ENCODE measurements at regions not wholly inside any gene's neighbourhood (a gene's known extent, or its start where the extent isn't known, plus 50 kb on each side); places are given as distances from the start of the nearest gene placed in this dataset.

DNA sequence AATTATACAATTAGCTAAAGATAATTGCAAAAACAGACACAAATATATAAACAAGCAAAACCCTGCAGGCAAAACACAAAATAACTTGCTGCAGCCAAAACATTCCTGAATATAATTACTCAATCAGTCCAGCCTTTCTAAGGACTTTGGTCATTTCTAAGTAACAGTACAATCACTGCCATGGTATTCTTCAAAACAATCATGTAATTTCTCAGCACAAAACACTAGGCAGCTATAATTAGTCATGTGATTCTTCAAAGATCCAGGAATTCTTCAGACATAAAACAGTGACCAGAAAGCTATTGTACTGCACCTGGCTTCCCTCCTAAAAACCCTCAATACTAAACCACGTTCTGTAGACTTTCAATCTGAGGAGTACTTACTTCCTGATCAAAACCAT is 881.1 kb downstream of the EPHA7 start:
- DNase-seq: no peak

DNA sequence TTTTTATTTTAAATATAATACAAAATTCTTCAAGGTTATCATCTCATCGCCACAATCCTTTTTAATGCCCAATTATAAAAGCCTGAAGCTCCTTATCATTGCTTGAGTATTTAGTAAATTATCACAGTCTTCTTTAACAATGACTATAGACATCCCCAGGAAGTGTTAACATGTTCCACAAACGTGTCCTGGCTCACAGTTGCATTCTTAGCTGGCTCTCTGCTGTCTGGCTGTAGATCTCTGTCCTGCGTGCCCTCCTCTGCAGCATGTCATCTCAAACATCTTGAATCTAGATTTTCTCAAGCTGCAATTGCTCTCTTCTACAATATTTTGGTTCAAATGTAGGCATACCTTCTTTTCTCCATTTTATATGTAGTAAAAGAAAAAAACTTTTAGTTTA is 885.2 kb downstream of the EPHA7 start:
- DNase-seq: no peak

DNA sequence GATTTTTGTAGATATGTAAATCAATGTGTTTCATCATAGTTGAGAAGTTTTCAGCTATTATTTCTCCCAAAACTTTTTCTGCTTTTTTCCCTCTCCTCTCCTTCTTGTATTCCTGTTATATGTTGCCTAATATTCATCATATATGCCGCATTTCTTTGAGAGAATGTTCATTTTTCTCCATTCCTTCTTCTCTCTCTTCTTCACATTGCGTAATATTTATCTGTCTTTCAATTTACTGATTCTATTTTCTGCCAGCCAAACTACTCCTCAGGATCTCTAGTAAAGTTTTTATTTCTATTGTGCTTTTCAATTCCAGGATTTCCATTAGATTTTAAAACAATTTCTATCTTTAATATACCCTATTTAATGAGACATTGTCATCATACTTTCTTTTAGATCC is 896.8 kb downstream of the EPHA7 start:
- DNase-seq: no peak

DNA sequence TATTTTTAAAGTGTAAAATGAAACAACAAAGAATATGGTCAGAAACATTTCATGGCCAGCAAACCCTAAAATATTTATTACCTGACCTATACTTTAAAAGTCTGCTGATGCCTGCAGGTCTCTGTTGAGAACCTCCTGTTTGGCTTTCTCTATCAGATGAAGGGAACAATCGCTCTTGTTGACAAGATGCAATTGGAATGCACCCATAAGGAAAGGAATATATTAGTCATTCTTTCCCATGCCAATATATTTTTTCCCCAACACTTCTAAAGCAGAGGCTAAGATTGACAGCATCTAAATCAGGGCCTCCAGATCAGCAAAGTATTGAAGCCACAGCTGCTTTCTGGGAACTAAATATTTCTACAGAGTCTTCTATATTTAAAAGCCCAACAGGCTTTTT is 897.8 kb downstream of the EPHA7 start:
- DNase-seq: no peak

DNA sequence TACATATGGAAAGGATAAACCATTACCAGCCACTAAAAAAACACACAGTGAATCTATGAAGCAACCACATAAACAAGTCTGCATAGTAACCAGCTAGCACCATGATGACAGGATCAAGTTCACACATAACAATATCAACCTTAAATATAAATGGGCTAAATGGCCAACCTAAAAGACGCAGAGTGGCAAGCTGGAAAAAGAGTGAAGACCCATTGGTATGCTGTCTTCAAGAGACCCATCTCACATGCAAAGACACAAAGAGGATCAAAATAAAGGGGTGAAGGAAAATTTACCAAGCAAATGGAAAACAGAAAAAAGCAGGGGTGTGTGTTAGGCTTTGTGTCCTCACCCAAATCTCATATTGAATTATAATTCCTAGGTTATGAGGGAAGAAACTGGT is 909.2 kb downstream of the EPHA7 start:
- DNase-seq: no peak

DNA sequence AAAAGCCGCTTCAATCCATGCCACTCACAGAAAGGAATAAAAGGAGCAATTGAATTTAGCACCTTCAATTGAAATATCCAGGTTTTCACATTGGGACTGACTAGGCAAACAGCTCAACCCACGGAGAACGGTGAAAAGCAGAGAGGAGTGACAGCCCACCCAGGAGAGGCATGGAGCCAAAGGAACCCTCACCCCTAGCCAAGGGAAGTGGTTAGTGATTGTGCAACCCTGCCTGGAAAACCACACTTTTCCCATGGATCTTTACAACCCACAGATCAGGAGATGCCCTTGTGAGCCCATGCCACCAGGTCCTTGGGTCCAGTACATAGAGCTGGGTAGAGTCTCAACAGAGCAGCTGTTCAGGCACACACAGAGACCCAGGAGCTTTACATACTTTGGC is 911.8 kb downstream of the EPHA7 start:
- DNase-seq: no peak

DNA sequence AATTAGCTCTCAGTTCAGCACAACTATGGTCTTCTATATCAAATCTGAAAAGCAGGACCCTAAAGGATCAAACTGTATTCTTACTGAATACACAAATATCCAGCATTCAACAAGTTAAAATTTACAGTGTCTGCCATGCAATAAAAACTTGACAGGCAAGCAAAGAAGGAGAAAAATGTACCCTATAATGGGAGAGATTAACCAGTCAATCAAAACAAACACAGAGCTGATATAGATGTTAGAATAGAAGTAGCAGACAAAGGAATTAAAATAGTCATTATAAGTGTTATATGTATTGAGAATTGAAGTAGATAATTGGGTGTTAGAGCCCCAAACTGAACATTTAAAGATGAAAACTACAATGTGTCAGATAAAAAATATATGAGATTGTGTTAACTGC is 914.9 kb downstream of the EPHA7 start:
- DNase-seq: no peak

DNA sequence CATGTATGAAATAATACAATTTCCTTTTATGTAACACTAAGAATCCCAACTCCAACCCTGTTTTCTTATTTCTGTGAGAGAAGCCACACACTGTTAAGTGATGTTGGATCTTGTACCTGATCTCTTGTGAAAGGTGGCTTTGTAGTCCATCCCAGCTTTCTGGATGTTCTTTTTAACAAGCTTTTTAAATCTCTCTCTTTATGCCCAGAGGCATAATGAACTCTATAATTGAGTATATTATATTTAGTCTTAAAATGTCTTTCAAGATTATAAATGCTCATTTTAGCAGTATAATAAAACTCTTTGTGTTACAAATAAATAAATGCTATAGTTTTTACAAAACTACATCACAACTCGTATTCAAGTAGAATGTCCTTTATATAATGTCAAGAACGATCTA is 922.1 kb downstream of the EPHA7 start:
- DNase-seq: no peak

DNA sequence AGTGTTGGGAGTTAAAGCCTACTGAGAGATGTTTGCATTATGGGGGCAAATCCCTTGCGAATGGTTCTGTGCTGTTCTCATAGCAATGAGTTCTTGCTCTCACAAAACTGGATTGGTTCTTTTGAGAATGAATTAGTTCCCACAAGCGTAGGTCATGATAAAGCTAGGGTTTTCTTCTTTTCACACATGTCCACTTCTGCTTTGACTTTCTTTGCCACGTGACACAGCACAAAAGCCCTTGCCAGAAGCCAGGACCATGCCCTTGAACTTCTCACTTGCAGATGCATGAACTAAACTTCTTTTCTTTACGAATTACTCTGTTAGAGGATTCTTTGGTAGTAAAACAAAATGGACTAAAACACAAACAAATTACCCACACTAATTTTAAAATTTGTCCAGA is 922.8 kb downstream of the EPHA7 start:
- no peak for DNase-seq

DNA sequence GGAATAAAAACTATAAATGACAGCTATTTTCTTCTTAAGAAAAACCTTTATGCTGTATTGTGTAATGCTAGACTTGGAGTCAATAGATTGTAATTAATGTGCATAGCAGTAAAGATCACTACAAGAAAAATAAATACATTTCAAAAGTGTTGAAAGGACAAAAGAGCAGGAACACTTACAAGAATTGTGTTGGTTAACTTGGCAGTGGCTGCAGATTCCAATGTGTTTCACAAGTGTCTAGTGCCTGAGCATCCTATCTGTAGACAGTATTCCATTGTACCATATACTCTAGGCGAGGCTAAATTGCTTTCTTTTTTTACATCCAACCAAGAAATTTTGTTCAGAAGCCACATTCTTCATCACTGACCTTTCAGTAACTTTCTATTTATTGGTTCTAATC is 924.1 kb downstream of the EPHA7 start:
- no peak for DNase-seq

DNA sequence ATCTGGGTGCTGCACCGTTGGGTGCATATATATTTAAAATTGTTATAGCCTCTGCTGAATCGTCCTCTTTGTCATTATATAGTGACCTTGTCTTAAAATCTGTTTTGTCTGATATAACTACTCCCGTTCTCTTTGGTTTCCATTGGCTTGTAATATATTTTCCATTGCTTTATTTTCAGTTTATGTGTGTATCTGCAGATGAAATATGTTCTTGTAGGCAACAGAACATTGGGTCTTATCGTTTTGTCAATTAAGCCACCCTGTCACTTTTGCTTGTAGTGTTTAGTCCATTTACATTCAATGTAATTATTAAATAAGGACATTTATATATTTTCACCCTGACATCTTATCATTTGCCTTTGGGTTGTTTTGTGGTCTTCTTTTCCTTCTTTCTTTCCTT is 933.9 kb downstream of the EPHA7 start:
- DNase-seq: no peak

DNA sequence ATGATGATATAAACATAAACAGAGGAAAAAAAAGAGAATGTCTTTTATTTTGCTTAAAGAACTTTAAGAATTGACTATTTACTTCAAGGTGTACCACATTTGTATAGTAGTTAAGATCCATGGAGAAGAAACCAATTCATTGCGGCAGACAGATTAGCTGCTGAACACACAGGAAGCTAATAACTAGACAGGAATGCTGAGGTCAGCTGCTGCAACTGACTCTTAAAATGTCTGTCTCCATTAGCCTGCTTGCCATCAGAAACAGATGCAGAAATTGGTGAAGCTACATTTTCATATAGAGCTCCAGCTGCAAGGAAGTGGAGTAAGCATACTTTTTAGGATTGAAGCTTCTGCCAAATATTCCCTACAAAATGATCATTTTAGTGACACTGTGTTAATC is 939.5 kb downstream of the EPHA7 start:
- no peak for DNase-seq

DNA sequence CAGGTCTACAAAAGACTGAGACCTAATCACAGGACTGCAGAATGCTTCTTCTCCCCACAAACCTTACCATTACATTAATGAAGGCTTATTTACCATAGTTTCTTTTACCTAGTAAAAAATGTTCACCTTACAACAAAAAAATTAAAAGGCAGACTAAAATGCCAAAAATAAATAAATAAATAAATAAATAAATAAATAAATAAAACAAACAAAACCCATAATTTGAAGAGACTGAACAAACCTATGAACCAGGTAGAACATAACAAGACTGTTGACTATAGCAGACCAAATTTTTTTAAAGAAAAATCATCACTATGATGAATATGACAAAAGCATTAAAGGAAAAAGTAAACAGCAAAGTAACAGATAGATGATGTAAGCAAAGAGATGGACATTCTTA is 946.3 kb downstream of the EPHA7 start:
- DNase-seq: no peak

DNA sequence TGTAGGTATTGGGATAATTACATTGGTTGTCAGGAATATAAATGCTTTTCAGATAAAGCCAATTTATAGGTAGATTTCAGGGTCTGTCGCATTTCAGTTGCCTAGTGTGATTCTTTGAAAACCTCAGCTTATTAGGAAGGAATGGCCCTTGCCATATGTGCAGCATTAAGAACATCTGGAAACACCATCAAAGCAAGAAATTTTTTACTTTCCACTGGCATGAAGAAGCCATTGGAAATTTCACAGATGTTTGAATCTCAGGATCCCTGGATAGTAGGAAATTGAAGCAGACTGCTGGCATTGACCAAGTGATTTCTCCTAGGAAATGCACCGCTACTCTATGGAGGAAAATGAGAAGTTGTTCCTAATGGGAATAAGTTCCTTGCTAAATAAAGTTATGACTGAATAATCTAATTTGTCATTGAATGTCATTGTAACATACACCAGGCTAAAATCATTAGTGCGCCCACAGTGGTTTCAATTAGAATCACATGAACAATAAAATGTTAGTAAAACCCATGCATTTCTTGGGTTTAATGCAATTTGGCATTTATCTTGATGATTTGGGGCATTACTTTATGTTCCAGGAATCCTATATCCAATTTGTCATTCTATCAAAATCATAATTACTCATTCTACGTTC is 950.1 kb downstream of the EPHA7 start:
- DNase-seq: no peak

DNA sequence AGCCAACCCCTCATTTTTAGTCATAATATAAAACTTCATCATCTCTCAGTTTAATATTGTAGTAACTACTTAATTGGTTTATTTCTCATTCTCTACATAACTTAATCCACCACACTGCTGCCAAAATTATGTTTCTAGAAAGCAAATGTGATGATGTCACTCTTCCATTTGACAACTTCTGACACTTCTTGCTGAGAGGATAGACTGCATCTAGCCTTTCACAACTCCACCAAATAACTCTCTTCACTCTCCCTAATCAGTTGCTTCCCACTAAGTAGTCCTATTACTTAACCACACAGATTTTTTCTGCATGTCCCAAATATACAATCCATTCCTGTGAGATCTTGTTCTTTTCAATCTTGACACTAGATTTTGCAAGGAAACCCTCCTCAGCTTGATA is 951.3 kb downstream of the EPHA7 start:
- no peak for DNase-seq

DNA sequence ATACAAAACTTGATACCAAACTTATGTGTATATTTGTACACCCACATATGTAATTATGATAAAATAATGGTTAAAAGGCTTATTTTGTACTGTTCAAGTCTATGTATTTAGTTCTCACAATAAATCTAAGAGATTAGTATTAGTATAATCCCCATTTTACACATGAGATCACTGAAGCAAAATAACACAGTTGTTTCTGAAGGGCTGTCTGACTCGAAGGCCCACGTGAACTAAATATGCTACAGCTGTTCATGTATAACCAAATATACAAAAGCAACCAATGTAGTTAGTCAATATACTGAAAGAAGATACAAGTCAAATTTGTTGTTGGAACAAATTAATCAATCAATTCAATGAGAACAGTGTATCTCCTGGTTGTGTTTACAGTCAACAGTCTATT is 959.2 kb downstream of the EPHA7 start:
- no peak for DNase-seq

DNA sequence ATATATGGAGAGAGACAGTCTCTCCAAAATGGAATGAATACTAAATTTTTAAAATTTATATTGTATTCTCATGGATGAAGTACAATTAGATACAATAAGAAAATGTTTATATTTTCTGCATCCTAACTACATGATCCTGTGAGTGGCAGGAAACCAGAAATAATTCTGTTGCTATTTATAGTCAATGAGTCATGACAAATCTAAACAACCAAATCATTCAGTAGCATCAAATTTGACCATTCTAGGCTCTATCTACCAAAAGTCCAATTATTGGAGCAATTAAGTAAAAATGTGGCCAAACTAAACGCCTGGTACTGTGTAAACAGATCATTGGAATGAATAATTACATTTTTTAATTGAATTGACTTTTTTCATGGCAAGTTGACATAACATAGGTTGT is 959.8 kb downstream of the EPHA7 start:
- no peak for DNase-seq

DNA sequence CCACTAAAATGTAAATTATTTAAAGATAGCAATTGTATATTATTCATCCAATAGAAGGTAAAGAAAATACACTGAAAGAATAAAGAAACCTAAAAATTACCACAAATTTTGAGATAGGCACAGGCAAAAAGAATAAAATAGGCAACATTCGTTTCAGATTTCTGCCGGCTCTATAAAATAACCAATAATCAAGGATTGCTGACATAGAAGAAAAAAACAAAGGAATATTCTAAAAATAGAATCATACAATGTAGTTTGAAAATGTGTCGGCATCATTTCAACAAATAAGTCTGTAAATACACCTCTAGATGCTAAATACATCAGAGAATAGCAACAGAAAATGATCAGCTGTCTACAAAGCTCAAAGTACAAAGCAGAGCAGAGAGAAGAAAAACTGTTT is 973.3 kb downstream of the EPHA7 start:
- DNase-seq: no peak

DNA sequence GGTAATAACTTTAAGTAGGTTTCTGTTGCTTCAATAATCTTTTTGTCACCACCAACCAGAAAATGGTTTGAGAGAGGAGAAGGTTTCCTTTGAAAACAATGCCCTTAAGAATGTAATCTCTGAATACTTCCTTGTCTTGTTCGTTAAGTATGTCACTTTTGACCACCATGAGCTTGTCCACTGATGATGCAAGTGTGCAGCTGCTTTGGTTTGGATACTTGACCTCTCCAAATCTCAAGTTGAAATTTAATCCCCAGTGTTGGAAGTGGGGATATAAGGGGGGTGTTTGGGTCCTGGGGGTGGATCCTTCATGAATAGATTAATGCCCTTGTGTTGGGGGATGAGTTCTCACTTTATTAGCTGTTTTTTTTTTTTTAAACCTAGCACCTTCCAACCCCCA is 985.4 kb downstream of the EPHA7 start:
- DNase-seq: no peak

DNA sequence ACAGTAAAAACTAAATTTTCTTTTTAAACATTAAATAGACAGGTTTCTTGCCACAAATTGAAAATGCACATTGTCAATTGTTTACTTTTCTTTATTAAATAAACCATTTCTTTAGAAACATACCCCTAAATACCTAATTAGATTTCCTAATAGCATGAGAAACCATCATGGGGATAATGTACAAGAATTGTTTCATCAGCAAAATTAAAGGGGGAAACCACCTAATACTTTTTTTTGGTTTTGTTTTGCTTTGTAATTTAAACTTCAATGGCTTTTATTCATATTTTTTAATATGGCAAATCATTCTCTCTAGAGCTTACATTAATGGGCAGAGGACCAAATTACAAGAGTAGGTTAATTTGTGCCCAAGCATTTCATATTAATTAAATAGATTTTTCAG is 987.9 kb downstream of the EPHA7 start:
- no peak for DNase-seq

DNA sequence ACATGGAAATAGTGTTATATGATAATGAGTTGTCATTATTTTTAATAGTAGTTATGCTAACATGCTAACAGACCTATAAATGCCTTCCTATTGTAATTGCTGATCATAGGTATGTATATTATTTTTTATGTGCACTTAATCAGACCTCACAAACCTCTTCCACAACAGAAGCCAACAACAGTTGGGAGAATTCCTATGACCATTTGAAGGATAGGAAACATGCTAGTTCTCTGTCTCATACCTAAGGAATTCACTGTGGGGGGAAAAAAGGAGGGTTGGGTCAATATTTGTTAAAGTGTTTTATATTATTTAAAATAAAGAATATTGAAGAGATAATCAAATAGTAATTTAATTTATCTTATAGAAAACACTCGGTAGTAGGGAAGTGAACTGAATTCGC is 990.9 kb downstream of the EPHA7 start:
- no peak for DNase-seq

DNA sequence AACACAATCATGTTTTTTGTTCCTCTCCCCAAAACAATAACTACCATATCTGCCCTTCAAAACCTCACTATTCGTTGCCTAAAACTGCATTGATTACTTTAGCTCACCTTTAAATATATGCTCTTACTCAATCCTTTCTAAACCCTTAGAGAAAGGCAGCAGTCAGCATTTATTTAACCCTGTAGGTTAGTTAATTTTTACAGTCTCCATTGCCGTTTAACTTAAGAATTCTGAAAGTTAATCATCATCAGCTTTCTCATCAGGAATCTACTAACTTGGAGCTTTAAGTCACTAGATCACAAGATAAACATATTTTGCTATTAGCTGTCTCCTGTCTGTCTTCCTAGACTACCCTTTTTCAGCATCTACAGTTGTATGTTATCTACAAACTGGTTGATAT is 991.9 kb downstream of the EPHA7 start:
- DNase-seq: no peak

DNA sequence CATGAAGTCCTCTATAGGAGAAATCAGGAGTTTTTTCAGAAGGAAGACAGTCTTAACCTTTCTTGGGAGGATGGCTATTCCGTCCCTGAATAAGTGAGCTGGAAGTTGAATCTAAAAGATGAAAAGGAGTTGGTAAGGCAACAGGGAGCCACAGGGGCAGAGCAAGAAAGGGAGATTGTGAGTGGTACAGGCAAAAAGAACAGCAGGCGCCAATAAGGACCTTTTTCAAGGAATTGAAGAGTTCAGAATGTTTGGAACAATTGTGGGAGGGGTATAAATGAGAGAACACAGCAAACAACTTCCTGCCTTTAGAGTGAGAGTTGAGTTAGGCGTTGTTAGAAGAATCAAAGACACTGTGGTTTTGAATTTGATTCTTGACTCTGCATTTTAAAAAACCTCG is 1003.7 kb downstream of the EPHA7 start:
- no peak for DNase-seq

DNA sequence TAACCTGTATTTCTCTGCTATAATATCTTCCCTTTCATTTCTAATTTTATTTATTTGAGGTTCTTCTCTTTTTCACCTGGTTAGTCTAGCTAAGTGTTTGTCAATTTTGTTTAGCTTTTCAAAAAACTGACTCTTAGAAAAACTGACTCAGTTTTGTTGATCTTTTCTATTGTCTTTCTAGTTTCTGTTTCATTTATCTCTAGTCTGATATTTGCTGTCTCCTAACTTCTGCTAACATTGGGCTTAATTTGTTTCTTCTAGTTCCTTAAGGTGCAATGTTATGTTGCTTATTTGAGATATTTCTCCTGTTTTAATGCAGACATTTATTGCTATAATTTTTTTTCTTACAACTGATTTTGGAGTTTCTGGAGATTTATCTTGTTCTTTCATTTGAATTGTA is 1011.0 kb downstream of the EPHA7 start:
- no peak for DNase-seq

DNA sequence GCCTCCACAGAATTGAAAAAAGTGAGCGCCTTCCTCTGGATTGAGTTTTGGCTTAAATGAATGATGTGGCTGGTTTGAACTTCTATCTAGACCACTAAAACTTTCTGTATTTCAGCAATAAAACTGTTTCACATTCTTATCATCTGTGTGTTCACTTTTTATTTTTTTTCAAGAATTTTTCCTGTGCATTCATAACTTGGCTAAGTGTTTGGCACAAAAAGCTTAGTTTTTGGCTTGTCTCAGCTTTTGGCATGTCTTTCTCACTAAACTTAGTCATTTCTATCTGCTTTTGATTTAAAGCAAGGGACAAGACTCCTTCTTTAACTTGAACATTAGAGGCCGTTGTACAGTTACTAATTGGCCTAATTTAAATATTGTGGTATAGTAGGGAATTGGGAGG is 1015.1 kb downstream of the EPHA7 start:
- no peak for DNase-seq
